Neural cell (in vitro differentiated cells): ENCODE measurements at regions not wholly inside any gene's neighbourhood (a gene's known extent, or its start where the extent isn't known, plus 50 kb on each side); places are given as distances from the start of the nearest gene placed in this dataset.

Experiments
- H2AFZ ChIP-seq: fragments of 200-600, 300-800 bp; sonication (generic), shearing (Covaris generic); 2 replicates; pipeline ENCODE4 v1.6.0; 2014; ENCODE audit warnings: low read depth, mild to moderate bottlenecking, antibody characterized with exemption, low read length, moderate library complexity
- H3F3A ChIP-seq: fragments of 200-600 bp; shearing (Covaris generic); 2 replicates; pipeline ENCODE4 v1.6.1; 2016; ENCODE audit warnings: mild to moderate bottlenecking, moderate library complexity, mixed read lengths, antibody characterized with exemption, low read length; ENCODE audit not compliant: insufficient read depth, poor library complexity, severe bottlenecking
- H3K27ac ChIP-seq: fragments of 200-600, 300-800 bp; sonication (generic), shearing (Covaris generic); 2 replicates; pipeline ENCODE4 v1.5.1; 2014; ENCODE audit warnings: mild to moderate bottlenecking, low read length, moderate library complexity
- H3K27me3 ChIP-seq: fragments of 300-800, 200-600 bp; sonication (generic), shearing (Covaris generic); 2 replicates; pipeline ENCODE4 v1.6.0; 2014; ENCODE audit warnings: mild to moderate bottlenecking, low read depth, low read length, moderate library complexity; ENCODE audit not compliant: insufficient read depth
- H3K36me3 ChIP-seq: fragments of 300-800, 200-600 bp; sonication (generic), shearing (Covaris generic); 2 replicates; pipeline ENCODE4 v1.5.1; 2014; ENCODE audit warnings: mild to moderate bottlenecking, antibody characterized with exemption, low read length, moderate library complexity; ENCODE audit not compliant: insufficient read depth
- H3K4me2 ChIP-seq: fragments of 300-800, 200-600 bp; sonication (generic), shearing (Covaris generic); 2 replicates; pipeline ENCODE4 v1.6.0; 2014; ENCODE audit warnings: mild to moderate bottlenecking, low read length
- H3K4me3 ChIP-seq: fragments of 300-800, 200-600 bp; sonication (generic), shearing (Covaris generic); 2 replicates; pipeline ENCODE4 v1.5.1; 2014; ENCODE audit warnings: mild to moderate bottlenecking, low read length, moderate library complexity
- H3K79me2 ChIP-seq: fragments of 200-600 bp; shearing (Covaris generic); replicated peaks from 2 replicates; pipeline ENCODE4 v1.6.0; 2014; ENCODE audit warnings: mild to moderate bottlenecking, low read length, moderate library complexity; ENCODE audit not compliant: insufficient read depth
- H3K9ac ChIP-seq: fragments of 300-800, 200-600 bp; sonication (generic), shearing (Covaris generic); 2 replicates; pipeline ENCODE4 v1.6.1; 2016; ENCODE audit warnings: mild to moderate bottlenecking, low read length, mixed read lengths
- H3K9me2 ChIP-seq: fragments of 200-600 bp; shearing (Covaris generic); 2 replicates; pipeline ENCODE4 v1.6.1; 2016; ENCODE audit warnings: mild to moderate bottlenecking, low read length, mixed read lengths; ENCODE audit not compliant: insufficient read depth
- H3K9me3 ChIP-seq: fragments of 200-600, 300-800 bp; sonication (generic), shearing (Covaris generic); 2 replicates; pipeline ENCODE4 v1.6.1; 2016; ENCODE audit warnings: mild to moderate bottlenecking, mixed run types, low read length, moderate library complexity, mixed read lengths
- H4K20me1 ChIP-seq: fragments of 200-600 bp; shearing (Covaris generic); 2 replicates; pipeline ENCODE4 v1.6.1; 2016; ENCODE audit warnings: mild to moderate bottlenecking, mixed run types; ENCODE audit not compliant: insufficient read depth
- EP300 ChIP-seq: fragments of 450-650 bp; conservative IDR thresholded peaks from 2 replicates; pipeline ENCODE4 v1.6.1; 2014; ENCODE audit warnings: antibody characterized with exemption, mild to moderate bottlenecking, moderate library complexity; ENCODE audit not compliant: poor library complexity, severe bottlenecking
- EZH2 ChIP-seq: fragments of 200-600, 300-800 bp; shearing (Covaris generic), sonication (generic); IDR thresholded peaks from 2 replicates; pipeline ENCODE4 v1.6.1; 2014; ENCODE audit warnings: antibody characterized with exemption, low read length, borderline replicate concordance, mild to moderate bottlenecking; ENCODE audit not compliant: insufficient read depth, poor library complexity, severe bottlenecking
- MXI1 ChIP-seq: fragments of 450-650 bp; conservative IDR thresholded peaks from 2 replicates; pipeline ENCODE4 v1.6.1; 2014; ENCODE audit warnings: antibody characterized with exemption, mild to moderate bottlenecking; ENCODE audit not compliant: poor library complexity, severe bottlenecking
- POLR2AphosphoS5 ChIP-seq: IDR thresholded peaks from 2 replicates; pipeline ENCODE4 v1.6.1; 2012
- RAD21 ChIP-seq: fragments of 450-650 bp; conservative IDR thresholded peaks from 2 replicates; pipeline ENCODE4 v1.6.1; 2014; ENCODE audit warnings: antibody characterized with exemption, mild to moderate bottlenecking, moderate library complexity
- REST ChIP-seq: IDR thresholded peaks from 2 replicates; pipeline ENCODE4 v1.6.1; 2012; ENCODE audit warnings: borderline replicate concordance
- SMC3 ChIP-seq: fragments of 450-650 bp; conservative IDR thresholded peaks from 2 replicates; pipeline ENCODE4 v1.6.1; 2014; ENCODE audit warnings: antibody characterized with exemption, mild to moderate bottlenecking, moderate library complexity; ENCODE audit not compliant: poor library complexity
- TAF1 ChIP-seq: IDR thresholded peaks from 2 replicates; pipeline ENCODE4 v1.6.1; 2012; ENCODE audit warnings: low read depth
- TF ChIP-seq, protein P1 (sequence below): fragments of 450-650 bp; IDR thresholded peaks from 2 replicates; pipeline ENCODE4 v1.5.1; 2014; ENCODE audit warnings: antibody characterized with exemption, mild to moderate bottlenecking, moderate library complexity; ENCODE audit not compliant: poor library complexity, severe bottlenecking

DNA sequence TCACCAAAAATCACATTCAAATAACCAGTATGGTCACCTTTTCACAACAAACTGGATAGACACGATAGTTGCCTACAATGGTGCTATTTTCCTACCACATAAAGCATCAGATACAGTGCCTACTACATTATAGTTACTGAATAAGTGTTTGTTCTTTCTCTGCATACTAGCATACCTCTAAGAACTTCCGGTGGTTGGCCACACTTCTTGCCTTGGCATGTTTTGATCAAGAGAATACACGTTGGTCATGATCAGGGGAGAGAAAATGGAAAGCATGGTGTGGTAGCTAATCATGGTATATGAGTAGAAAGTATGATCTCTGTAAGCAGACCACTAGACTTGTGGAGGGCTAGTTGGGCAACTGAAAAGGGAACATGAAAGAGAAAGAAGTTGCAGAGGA is 322.8 kb upstream of the DIAPH2 start:
- no peaks in the 10 kb centered on the region for H3K9me2 ChIP-seq
- TF ChIP-seq REST (no peak), EZH2 (no peak), SMC3 (no peak), POLR2AphosphoS5 (no peak), EP300 (no peak), MXI1 (no peak), TAF1 (no peak), RAD21 (no peak)
- TF ChIP-seq, protein P1, sequence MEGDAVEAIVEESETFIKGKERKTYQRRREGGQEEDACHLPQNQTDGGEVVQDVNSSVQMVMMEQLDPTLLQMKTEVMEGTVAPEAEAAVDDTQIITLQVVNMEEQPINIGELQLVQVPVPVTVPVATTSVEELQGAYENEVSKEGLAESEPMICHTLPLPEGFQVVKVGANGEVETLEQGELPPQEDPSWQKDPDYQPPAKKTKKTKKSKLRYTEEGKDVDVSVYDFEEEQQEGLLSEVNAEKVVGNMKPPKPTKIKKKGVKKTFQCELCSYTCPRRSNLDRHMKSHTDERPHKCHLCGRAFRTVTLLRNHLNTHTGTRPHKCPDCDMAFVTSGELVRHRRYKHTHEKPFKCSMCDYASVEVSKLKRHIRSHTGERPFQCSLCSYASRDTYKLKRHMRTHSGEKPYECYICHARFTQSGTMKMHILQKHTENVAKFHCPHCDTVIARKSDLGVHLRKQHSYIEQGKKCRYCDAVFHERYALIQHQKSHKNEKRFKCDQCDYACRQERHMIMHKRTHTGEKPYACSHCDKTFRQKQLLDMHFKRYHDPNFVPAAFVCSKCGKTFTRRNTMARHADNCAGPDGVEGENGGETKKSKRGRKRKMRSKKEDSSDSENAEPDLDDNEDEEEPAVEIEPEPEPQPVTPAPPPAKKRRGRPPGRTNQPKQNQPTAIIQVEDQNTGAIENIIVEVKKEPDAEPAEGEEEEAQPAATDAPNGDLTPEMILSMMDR: no peak
- no peaks in the 10 kb centered on the region for H3K36me3 ChIP-seq
- no peaks in the 10 kb centered on the region for H4K20me1 ChIP-seq
- H3K9me3 ChIP-seq: no peaks in the 10 kb centered on the region
- no peak overlapping the region for H3K4me2 ChIP-seq
- H3K4me3 ChIP-seq: no peak overlapping the region
- H2AFZ ChIP-seq: no peak overlapping the region
- no peak overlapping the region for H3K9ac ChIP-seq
- no peaks in the 10 kb centered on the region for H3F3A ChIP-seq
- no peaks in the 10 kb centered on the region for H3K27me3 ChIP-seq
- H3K27ac ChIP-seq: no peak overlapping the region
- no peaks in the 10 kb centered on the region for H3K79me2 ChIP-seq

GRCh38 chrX:96372313-96373046 is 312.2 kb upstream of the DIAPH2 start:
- H3K4me3 ChIP-seq: no peak overlapping the region
- no peaks in the 10 kb centered on the region for H3K9me3 ChIP-seq
- no peak overlapping the region for H3K27ac ChIP-seq
- no peaks in the 10 kb centered on the region for H4K20me1 ChIP-seq
- no peaks in the 10 kb centered on the region for H3K9me2 ChIP-seq
- no peaks in the 10 kb centered on the region for H3K79me2 ChIP-seq
- no peaks in the 10 kb centered on the region for H3F3A ChIP-seq
- no peak overlapping the region for H2AFZ ChIP-seq
- no peaks in the 10 kb centered on the region for H3K36me3 ChIP-seq
- H3K27me3 ChIP-seq: no peaks in the 10 kb centered on the region
- TF ChIP-seq, protein P1: peak; percentile 66
- TF ChIP-seq REST (no peak), MXI1 (no peak), EP300 (no peak), POLR2AphosphoS5 (no peak), EZH2 (no peak), SMC3 (peak; percentile 59), TAF1 (no peak), RAD21 (peak; percentile 75)
- H3K9ac ChIP-seq: no peak overlapping the region
- H3K4me2 ChIP-seq: no peak overlapping the region
